ENCODE measurements at regions not wholly inside any gene's neighbourhood (a gene's known extent, or its start where the extent isn't known, plus 50 kb on each side); places are given as distances from the start of the nearest gene placed in this dataset.

DNA sequence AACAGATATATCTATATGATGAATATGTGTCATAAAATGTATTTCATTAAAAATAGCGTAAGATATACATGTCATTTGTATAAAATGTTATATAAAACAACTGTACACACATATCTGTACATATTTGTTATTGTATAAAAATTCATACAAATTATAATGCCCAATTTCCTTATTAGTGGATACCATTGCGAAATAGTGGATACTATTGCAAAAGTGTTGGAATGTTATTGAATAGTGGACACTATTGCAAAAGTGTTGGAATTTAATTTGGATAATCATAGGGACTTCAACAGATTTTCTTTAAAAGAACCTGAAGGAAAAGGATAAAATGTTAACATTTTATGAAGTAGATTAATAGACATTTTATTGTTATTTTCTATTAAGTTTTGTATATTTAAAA, 487.4 kb downstream of the HAO1 start:
- TF ChIP-seq FOSL2 (IDR thresholded peaks at IDR 0.05) (no peak), FOSL2 (CRISPR knock-in tag; IDR thresholded peaks at IDR 0.05) (no peak), POLR2A (IDR thresholded peaks at IDR 0.05; ENCODE audit: low read length) (no peak), MAFK (IDR thresholded peaks at IDR 0.05; ENCODE audit: partially characterized antibody) (no peak), HDAC2 (IDR thresholded peaks at IDR 0.05) (no peak), RAD21 (conservative IDR thresholded peaks at IDR 0.05 in 1 of 2, IDR thresholded peaks at IDR 0.05 in 1 of 2) (no peak), JUN (IDR thresholded peaks at IDR 0.05) (no peak), TP53 (CRISPR knock-in tag; IDR thresholded peaks at IDR 0.05) (no peak), POLR2AphosphoS2 (conservative IDR thresholded peaks at IDR 0.05; ENCODE audit: low read length) (no peak), FOSB (CRISPR knock-in tag; IDR thresholded peaks at IDR 0.05) (no peak)
- TF ChIP-seq, protein P1, sequence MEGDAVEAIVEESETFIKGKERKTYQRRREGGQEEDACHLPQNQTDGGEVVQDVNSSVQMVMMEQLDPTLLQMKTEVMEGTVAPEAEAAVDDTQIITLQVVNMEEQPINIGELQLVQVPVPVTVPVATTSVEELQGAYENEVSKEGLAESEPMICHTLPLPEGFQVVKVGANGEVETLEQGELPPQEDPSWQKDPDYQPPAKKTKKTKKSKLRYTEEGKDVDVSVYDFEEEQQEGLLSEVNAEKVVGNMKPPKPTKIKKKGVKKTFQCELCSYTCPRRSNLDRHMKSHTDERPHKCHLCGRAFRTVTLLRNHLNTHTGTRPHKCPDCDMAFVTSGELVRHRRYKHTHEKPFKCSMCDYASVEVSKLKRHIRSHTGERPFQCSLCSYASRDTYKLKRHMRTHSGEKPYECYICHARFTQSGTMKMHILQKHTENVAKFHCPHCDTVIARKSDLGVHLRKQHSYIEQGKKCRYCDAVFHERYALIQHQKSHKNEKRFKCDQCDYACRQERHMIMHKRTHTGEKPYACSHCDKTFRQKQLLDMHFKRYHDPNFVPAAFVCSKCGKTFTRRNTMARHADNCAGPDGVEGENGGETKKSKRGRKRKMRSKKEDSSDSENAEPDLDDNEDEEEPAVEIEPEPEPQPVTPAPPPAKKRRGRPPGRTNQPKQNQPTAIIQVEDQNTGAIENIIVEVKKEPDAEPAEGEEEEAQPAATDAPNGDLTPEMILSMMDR (IDR thresholded peaks at IDR 0.05) = no peak
- TF ChIP-seq, protein P2, sequence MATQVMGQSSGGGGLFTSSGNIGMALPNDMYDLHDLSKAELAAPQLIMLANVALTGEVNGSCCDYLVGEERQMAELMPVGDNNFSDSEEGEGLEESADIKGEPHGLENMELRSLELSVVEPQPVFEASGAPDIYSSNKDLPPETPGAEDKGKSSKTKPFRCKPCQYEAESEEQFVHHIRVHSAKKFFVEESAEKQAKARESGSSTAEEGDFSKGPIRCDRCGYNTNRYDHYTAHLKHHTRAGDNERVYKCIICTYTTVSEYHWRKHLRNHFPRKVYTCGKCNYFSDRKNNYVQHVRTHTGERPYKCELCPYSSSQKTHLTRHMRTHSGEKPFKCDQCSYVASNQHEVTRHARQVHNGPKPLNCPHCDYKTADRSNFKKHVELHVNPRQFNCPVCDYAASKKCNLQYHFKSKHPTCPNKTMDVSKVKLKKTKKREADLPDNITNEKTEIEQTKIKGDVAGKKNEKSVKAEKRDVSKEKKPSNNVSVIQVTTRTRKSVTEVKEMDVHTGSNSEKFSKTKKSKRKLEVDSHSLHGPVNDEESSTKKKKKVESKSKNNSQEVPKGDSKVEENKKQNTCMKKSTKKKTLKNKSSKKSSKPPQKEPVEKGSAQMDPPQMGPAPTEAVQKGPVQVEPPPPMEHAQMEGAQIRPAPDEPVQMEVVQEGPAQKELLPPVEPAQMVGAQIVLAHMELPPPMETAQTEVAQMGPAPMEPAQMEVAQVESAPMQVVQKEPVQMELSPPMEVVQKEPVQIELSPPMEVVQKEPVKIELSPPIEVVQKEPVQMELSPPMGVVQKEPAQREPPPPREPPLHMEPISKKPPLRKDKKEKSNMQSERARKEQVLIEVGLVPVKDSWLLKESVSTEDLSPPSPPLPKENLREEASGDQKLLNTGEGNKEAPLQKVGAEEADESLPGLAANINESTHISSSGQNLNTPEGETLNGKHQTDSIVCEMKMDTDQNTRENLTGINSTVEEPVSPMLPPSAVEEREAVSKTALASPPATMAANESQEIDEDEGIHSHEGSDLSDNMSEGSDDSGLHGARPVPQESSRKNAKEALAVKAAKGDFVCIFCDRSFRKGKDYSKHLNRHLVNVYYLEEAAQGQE (IDR thresholded peaks at IDR 0.05) = no peak

All from A549 (cell line).